22Rv1 (cell line): ENCODE measurements at regions not wholly inside any gene's neighbourhood (a gene's known extent, or its start where the extent isn't known, plus 50 kb on each side); places are given as distances from the start of the nearest gene placed in this dataset.

Experiments
- CTCF ChIP-seq: fragments of 450-650 bp; IDR thresholded peaks from 2 replicates; pipeline ENCODE4 v1.5.1; 2017; ENCODE audit warnings: mild to moderate bottlenecking
- ZFX ChIP-seq: fragments of 450-650 bp; IDR thresholded peaks from 2 replicates; pipeline ENCODE4 v1.6.1; 2017; ENCODE audit warnings: antibody characterized with exemption, borderline replicate concordance

GRCh38 chr4:179766938-179767337 is 2324.7 kb upstream of the AGA start:
- TF ChIP-seq CTCF (no peak), ZFX (no peak)
